Renal cortical epithelial cell (primary cell): ENCODE measurements at regions not wholly inside any gene's neighbourhood (a gene's known extent, or its start where the extent isn't known, plus 50 kb on each side); places are given as distances from the start of the nearest gene placed in this dataset.
"Not testable (repeated sequence)": the region's sequence is repeated elsewhere in the genome, so short reads cannot be mapped to it uniquely, and the experiment has no call there.

Experiments
- DNase-seq: peaks from one replicate; pipeline ENCODE4 v3.0.0-alpha.2; 2011; ENCODE audit warnings: low read depth

GRCh38 chr15:20289538-20290103, 252.0 kb downstream of the GOLGA6L6 start:
- DNase-seq, result not testable (repeated sequence)

GRCh38 chr15:20288800-20289537, 252.6 kb downstream of the GOLGA6L6 start:
- DNase-seq, result not testable (repeated sequence)

- not testable (repeated sequence) for DNase-seq
These were observed 255.0 kb downstream of the GOLGA6L6 start for GRCh38 chr15:20286559-20286958.

GRCh38 chr15:20285696-20286300, 255.8 kb downstream of the GOLGA6L6 start:
- DNase-seq, result not testable (repeated sequence)

- not testable (repeated sequence) for DNase-seq
These were observed 256.6 kb downstream of the GOLGA6L6 start for GRCh38 chr15:20284891-20285535.

GRCh38 chr15:20283651-20284050, 257.9 kb downstream of the GOLGA6L6 start:
- DNase-seq, result not testable (repeated sequence)

GRCh38 chr15:20282491-20282943, 259.1 kb downstream of the GOLGA6L6 start:
- DNase-seq, result not testable (repeated sequence)

- DNase-seq, result not testable (repeated sequence)
These were observed 259.9 kb downstream of the GOLGA6L6 start for GRCh38 chr15:20281567-20282275.

GRCh38 chr15:20280933-20281463, 260.6 kb downstream of the GOLGA6L6 start:
- no peak for DNase-seq

GRCh38 chr15:20280141-20280932, 261.3 kb downstream of the GOLGA6L6 start:
- not testable (repeated sequence) for DNase-seq

GRCh38 chr15:20279056-20279455, 262.5 kb downstream of the GOLGA6L6 start:
- DNase-seq, result not testable (repeated sequence)

- DNase-seq, result not testable (repeated sequence)
These were observed 263.2 kb downstream of the GOLGA6L6 start for GRCh38 chr15:20278376-20278775.

- not testable (repeated sequence) for DNase-seq
These were observed 264.1 kb downstream of the GOLGA6L6 start for GRCh38 chr15:20277451-20277850.

GRCh38 chr15:20276312-20277114, 265.1 kb downstream of the GOLGA6L6 start:
- not testable (repeated sequence) for DNase-seq

GRCh38 chr15:20275373-20275967, 266.1 kb downstream of the GOLGA6L6 start:
- not testable (repeated sequence) for DNase-seq

- no peak for DNase-seq
These were observed 269.0 kb downstream of the GOLGA6L6 start for GRCh38 chr15:20272422-20273184.

- no peak for DNase-seq
These were observed 270.0 kb downstream of the GOLGA6L6 start for GRCh38 chr15:20271647-20272046.

GRCh38 chr15:20269956-20270355, 271.6 kb downstream of the GOLGA6L6 start:
- DNase-seq, result not testable (repeated sequence)
